ENCODE measurements at regions not wholly inside any gene's neighbourhood (a gene's known extent, or its start where the extent isn't known, plus 50 kb on each side); places are given as distances from the start of the nearest gene placed in this dataset.

DNA sequence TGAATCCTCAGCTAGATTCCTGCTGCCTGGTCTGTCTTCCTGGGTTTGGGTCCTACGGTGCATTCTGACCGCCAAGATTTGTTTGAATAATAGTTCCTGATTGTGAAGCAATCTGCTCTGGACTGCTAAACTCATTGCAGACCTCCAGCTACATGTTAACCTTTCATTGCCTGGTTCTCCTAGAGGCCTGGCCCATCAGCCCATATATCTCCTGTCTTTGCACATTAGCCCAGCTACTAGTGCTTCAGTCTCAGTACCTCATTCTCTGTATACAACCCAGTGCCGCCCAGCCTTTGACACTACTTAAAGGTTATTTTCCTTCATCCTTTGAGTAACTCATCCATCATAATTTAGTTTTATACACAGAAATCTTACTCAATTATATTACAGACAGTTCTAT lies 65.6 kb upstream of the GRIP1 start:
- TF ChIP-seq POLR2AphosphoS5 (IDR thresholded peaks at IDR 0.05): no peak
- TF ChIP-seq SMC3 (conservative IDR thresholded peaks at IDR 0.05; ENCODE audit: poor library complexity): no peak
- no peak for TF ChIP-seq RAD21 (conservative IDR thresholded peaks at IDR 0.05)
- TF ChIP-seq, protein P1, sequence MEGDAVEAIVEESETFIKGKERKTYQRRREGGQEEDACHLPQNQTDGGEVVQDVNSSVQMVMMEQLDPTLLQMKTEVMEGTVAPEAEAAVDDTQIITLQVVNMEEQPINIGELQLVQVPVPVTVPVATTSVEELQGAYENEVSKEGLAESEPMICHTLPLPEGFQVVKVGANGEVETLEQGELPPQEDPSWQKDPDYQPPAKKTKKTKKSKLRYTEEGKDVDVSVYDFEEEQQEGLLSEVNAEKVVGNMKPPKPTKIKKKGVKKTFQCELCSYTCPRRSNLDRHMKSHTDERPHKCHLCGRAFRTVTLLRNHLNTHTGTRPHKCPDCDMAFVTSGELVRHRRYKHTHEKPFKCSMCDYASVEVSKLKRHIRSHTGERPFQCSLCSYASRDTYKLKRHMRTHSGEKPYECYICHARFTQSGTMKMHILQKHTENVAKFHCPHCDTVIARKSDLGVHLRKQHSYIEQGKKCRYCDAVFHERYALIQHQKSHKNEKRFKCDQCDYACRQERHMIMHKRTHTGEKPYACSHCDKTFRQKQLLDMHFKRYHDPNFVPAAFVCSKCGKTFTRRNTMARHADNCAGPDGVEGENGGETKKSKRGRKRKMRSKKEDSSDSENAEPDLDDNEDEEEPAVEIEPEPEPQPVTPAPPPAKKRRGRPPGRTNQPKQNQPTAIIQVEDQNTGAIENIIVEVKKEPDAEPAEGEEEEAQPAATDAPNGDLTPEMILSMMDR (IDR thresholded peaks at IDR 0.05; ENCODE audit: poor library complexity, severe bottlenecking): no peak
- no peak for TF ChIP-seq TAF1 (IDR thresholded peaks at IDR 0.05; ENCODE audit: low read depth)
- Histone ChIP-seq H3K27me3 (ENCODE audit: insufficient read depth, low read depth, low read length) (no peaks in the 10 kb centered on the region), H3K9me2 (ENCODE audit: insufficient read depth, low read length) (no peaks in the 10 kb centered on the region), H3K27ac (ENCODE audit: low read length) (no peak overlapping the region), H3K4me2 (ENCODE audit: low read length) (no peak overlapping the region), H3K4me3 (ENCODE audit: low read length) (no peak overlapping the region), H2AFZ (ENCODE audit: low read depth, low read length) (no peak overlapping the region), H3K9ac (ENCODE audit: low read length) (no peak overlapping the region), H4K20me1 (ENCODE audit: insufficient read depth) (no peaks in the 10 kb centered on the region), H3K36me3 (ENCODE audit: insufficient read depth, low read length) (no peaks in the 10 kb centered on the region), H3K9me3 (ENCODE audit: low read length) (no peaks in the 10 kb centered on the region), H3K79me2 (replicated peaks; ENCODE audit: insufficient read depth, low read length) (no peaks in the 10 kb centered on the region), H3F3A (ENCODE audit: insufficient read depth, low read length, poor library complexity, severe bottlenecking) (no peaks in the 10 kb centered on the region)

- Histone ChIP-seq H3K9me2 (ENCODE audit: insufficient read depth, low read length) (no peaks in the 10 kb centered on the region), H3K9ac (ENCODE audit: low read length) (no peak overlapping the region), H3K9me3 (ENCODE audit: low read length) (no peaks in the 10 kb centered on the region), H3K4me3 (ENCODE audit: low read length) (no peak overlapping the region), H3K36me3 (ENCODE audit: insufficient read depth, low read length) (no peaks in the 10 kb centered on the region), H3F3A (ENCODE audit: insufficient read depth, low read length, poor library complexity, severe bottlenecking) (no peaks in the 10 kb centered on the region), H3K4me2 (ENCODE audit: low read length) (no peak overlapping the region), H3K79me2 (replicated peaks; ENCODE audit: insufficient read depth, low read length) (no peaks in the 10 kb centered on the region), H3K27me3 (ENCODE audit: insufficient read depth, low read depth, low read length) (no peaks in the 10 kb centered on the region), H3K27ac (ENCODE audit: low read length) (no peak overlapping the region), H4K20me1 (ENCODE audit: insufficient read depth) (no peaks in the 10 kb centered on the region), H2AFZ (ENCODE audit: low read depth, low read length) (no peak overlapping the region)
- TF ChIP-seq TAF1 (IDR thresholded peaks at IDR 0.05; ENCODE audit: low read depth): no peak
- TF ChIP-seq EP300 (conservative IDR thresholded peaks at IDR 0.05; ENCODE audit: poor library complexity, severe bottlenecking): no peak
- TF ChIP-seq EZH2 (IDR thresholded peaks at IDR 0.05; ENCODE audit: borderline replicate concordance, insufficient read depth, low read length, poor library complexity, severe bottlenecking): no peak
- no peak for TF ChIP-seq MXI1 (conservative IDR thresholded peaks at IDR 0.05; ENCODE audit: poor library complexity, severe bottlenecking)
- TF ChIP-seq POLR2AphosphoS5 (IDR thresholded peaks at IDR 0.05): no peak
- TF ChIP-seq, protein P1 (IDR thresholded peaks at IDR 0.05; ENCODE audit: poor library complexity, severe bottlenecking): no peak
- TF ChIP-seq SMC3 (conservative IDR thresholded peaks at IDR 0.05; ENCODE audit: poor library complexity): no peak
- TF ChIP-seq, protein P2, sequence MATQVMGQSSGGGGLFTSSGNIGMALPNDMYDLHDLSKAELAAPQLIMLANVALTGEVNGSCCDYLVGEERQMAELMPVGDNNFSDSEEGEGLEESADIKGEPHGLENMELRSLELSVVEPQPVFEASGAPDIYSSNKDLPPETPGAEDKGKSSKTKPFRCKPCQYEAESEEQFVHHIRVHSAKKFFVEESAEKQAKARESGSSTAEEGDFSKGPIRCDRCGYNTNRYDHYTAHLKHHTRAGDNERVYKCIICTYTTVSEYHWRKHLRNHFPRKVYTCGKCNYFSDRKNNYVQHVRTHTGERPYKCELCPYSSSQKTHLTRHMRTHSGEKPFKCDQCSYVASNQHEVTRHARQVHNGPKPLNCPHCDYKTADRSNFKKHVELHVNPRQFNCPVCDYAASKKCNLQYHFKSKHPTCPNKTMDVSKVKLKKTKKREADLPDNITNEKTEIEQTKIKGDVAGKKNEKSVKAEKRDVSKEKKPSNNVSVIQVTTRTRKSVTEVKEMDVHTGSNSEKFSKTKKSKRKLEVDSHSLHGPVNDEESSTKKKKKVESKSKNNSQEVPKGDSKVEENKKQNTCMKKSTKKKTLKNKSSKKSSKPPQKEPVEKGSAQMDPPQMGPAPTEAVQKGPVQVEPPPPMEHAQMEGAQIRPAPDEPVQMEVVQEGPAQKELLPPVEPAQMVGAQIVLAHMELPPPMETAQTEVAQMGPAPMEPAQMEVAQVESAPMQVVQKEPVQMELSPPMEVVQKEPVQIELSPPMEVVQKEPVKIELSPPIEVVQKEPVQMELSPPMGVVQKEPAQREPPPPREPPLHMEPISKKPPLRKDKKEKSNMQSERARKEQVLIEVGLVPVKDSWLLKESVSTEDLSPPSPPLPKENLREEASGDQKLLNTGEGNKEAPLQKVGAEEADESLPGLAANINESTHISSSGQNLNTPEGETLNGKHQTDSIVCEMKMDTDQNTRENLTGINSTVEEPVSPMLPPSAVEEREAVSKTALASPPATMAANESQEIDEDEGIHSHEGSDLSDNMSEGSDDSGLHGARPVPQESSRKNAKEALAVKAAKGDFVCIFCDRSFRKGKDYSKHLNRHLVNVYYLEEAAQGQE (IDR thresholded peaks at IDR 0.05; ENCODE audit: borderline replicate concordance): no peak
- no peak for TF ChIP-seq RAD21 (conservative IDR thresholded peaks at IDR 0.05)
These were observed 66.1 kb upstream of the GRIP1 start for GRCh38 chr12:66744956-66745383.
